A549 (cell line): ENCODE measurements at regions not wholly inside any gene's neighbourhood (a gene's known extent, or its start where the extent isn't known, plus 50 kb on each side); places are given as distances from the start of the nearest gene placed in this dataset.

Experiments
- ATAC-seq, 2 experiments: fragments of 200-7000 bp in 1 of 2; fragments of >200 bp in 1 of 2; cut with Nextera tagmentation in 1 of 2; cut with Tn5 transposase in 1 of 2; 3 replicates each; pipeline versions ENCODE4 v1.8.0 to v1.9.1; 2018 to 2020; ENCODE audit warnings: mild to moderate bottlenecking in 1 of 2, moderate library complexity in 1 of 2
- CTCF ChIA-PET: fragments of 300-600 bp; sonication (Branson Sonifier 250); formaldehyde crosslinking; extraction: SDS; loops from one replicate; lab custom pipeline; 2021; ENCODE audit warnings: antibody characterized with exemption, inconsistent platforms; lab: Yijun Ruan, JAX
- POLR2A ChIA-PET: fragments of 350-600 bp; formaldehyde crosslinking; extraction: SDS; loops from one replicate; lab custom pipeline; 2021; ENCODE audit warnings: antibody characterized with exemption, inconsistent platforms; lab: Yijun Ruan, JAX
- DNase-seq, 2 experiments: peaks; one replicate each; pipeline versions ENCODE4 v3.0.0 to v3.0.0-alpha.2; 2011 to 2016; ENCODE audit warnings: low read depth in 1 of 2, low spot score in 1 of 2
- FAIRE-seq: peaks from 2 replicates; lab custom pipeline; 2011; peaks lifted over from hg19 to GRCh38; lab: Jason Lieb, UNC
- H3K27ac ChIP-seq, 2 experiments: fragments of >200 bp; sonication (Bioruptor Twin); formaldehyde crosslinking; 3 replicates each; pipeline ENCODE4 v1.5.1; 2016 to 2017
- H3K4me1 ChIP-seq: fragments of >200 bp; sonication (Bioruptor Twin); formaldehyde crosslinking; 3 replicates; pipeline ENCODE4 v1.6.1; 2016
- H3K4me2 ChIP-seq: fragments of >200 bp; sonication (Bioruptor Twin); formaldehyde crosslinking; 3 replicates; pipeline ENCODE4 v1.6.1; 2016
- H3K4me3 ChIP-seq: fragments of >200 bp; sonication (Bioruptor Twin); formaldehyde crosslinking; 3 replicates; pipeline ENCODE4 v1.5.1; 2016
- H3K9me3 ChIP-seq: fragments of >200 bp; sonication (Bioruptor Twin); formaldehyde crosslinking; 3 replicates; pipeline ENCODE4 v1.6.1; 2016
- CHD2 ChIP-seq: fragments of 150-350 bp; IDR thresholded peaks from 2 replicates; pipeline ENCODE4 v1.6.1; 2014; ENCODE audit warnings: low read length; ENCODE audit not compliant: partially characterized antibody
- CHD4 ChIP-seq: fragments of 200-600 bp; sonication (generic); IDR thresholded peaks from 2 replicates; pipeline ENCODE4 v1.6.1; 2016; ENCODE audit warnings: antibody characterized with exemption, mild to moderate bottlenecking, borderline replicate concordance
- EHMT2 ChIP-seq: fragments of 200-600 bp; sonication (generic); IDR thresholded peaks from 2 replicates; pipeline ENCODE4 v1.6.1; 2016; ENCODE audit warnings: antibody characterized with exemption, low read depth, mild to moderate bottlenecking, moderate library complexity
- FOSB ChIP-seq: fragments of 250-450 bp; sonication (Bioruptor Pico); IDR thresholded peaks from 2 replicates; pipeline ENCODE4 v1.5.0; 2020; ENCODE audit warnings: mild to moderate bottlenecking, moderate library complexity
- FOSL2 ChIP-seq, 2 experiments: fragments of 450-650 bp in 1 of 2; fragments of >200 bp in 1 of 2; sonication (Bioruptor Twin) in 1 of 2; formaldehyde crosslinking; IDR thresholded peaks; 2 replicates each; pipeline versions ENCODE4 v1.5.0 to v1.6.1; 2016 to 2020; ENCODE audit warnings: mild to moderate bottlenecking in 1 of 2, moderate library complexity in 1 of 2
- GATA3 ChIP-seq: IDR thresholded peaks from 2 replicates; pipeline ENCODE4 v1.6.1; 2012; ENCODE audit warnings: borderline replicate concordance
- HDAC2 ChIP-seq: fragments of 200-600 bp; sonication (generic); IDR thresholded peaks from 2 replicates; pipeline ENCODE4 v1.6.1; 2016
- HOXB13 ChIP-seq: fragments of 250-450 bp; sonication (Bioruptor Pico); IDR thresholded peaks from 2 replicates; pipeline ENCODE4 v1.5.0; 2020; ENCODE audit warnings: low read depth, mild to moderate bottlenecking, moderate library complexity
- HOXB5 ChIP-seq: fragments of 250-450 bp; sonication (Bioruptor Pico); IDR thresholded peaks from 2 replicates; pipeline ENCODE4 v1.5.0; 2020; ENCODE audit warnings: mild to moderate bottlenecking, moderate library complexity
- KDM1A ChIP-seq: fragments of 200-600 bp; sonication (generic); IDR thresholded peaks from 2 replicates; pipeline ENCODE4 v1.6.1; 2016; ENCODE audit warnings: low read depth, mild to moderate bottlenecking
- KDM5A ChIP-seq: fragments of 200-600 bp; sonication (generic); IDR thresholded peaks from 2 replicates; pipeline ENCODE4 v1.6.1; 2016; ENCODE audit warnings: antibody characterized with exemption, mild to moderate bottlenecking
- MAZ ChIP-seq: fragments of 150-350 bp; IDR thresholded peaks from 2 replicates; pipeline ENCODE4 v1.6.1; 2014; ENCODE audit warnings: antibody characterized with exemption, low read depth, low read length, borderline replicate concordance
- NFE2L2 ChIP-seq: fragments of 150-350 bp; conservative IDR thresholded peaks from 2 replicates; pipeline ENCODE4 v1.6.1; 2014; ENCODE audit warnings: low read length
- NPAS2 ChIP-seq: fragments of 250-450 bp; sonication (Bioruptor Pico); IDR thresholded peaks from 2 replicates; pipeline ENCODE4 v1.8.0; 2022; ENCODE audit warnings: mild to moderate bottlenecking, moderate library complexity, borderline replicate concordance
- NR3C1 ChIP-seq: fragments of >200 bp; sonication (Bioruptor Twin); formaldehyde crosslinking; IDR thresholded peaks from 3 replicates; pipeline ENCODE4 v1.6.1; 2017
- POLR2AphosphoS2 ChIP-seq: conservative IDR thresholded peaks from 2 replicates; pipeline ENCODE4 v1.6.1; 2012; ENCODE audit warnings: low read length, improper control_type of control experiment, inconsistent platforms
- RCOR1 ChIP-seq: fragments of 150-350 bp; IDR thresholded peaks from 2 replicates; pipeline ENCODE4 v1.6.1; 2014; ENCODE audit warnings: antibody characterized with exemption, low read length, low read depth
- RNF2 ChIP-seq: fragments of 200-600 bp; sonication (generic); IDR thresholded peaks from 2 replicates; pipeline ENCODE4 v1.6.1; 2016; ENCODE audit warnings: low read depth, mild to moderate bottlenecking, antibody characterized with exemption, moderate library complexity, borderline replicate concordance
- TFCP2L1 ChIP-seq: fragments of 250-450 bp; sonication (Bioruptor Pico); IDR thresholded peaks from 2 replicates; pipeline ENCODE4 v1.5.0; 2021; ENCODE audit warnings: mild to moderate bottlenecking
- TP53 ChIP-seq: fragments of 250-450 bp; sonication (Bioruptor Pico); IDR thresholded peaks from 2 replicates; pipeline ENCODE4 v1.5.0; 2021; ENCODE audit warnings: mild to moderate bottlenecking, moderate library complexity
- ZSCAN20 ChIP-seq: fragments of 250-450 bp; sonication (Bioruptor Pico); IDR thresholded peaks from 2 replicates; pipeline ENCODE4 v1.8.0; 2022; ENCODE audit warnings: mild to moderate bottlenecking, moderate library complexity
- WGBS: methylation state at CpG from one replicate; pipeline ENCODE4 v1.1.6; 2017; ENCODE audit errors: missing lambda C conversion rate; 5-methylcytosine and 5-hydroxymethylcytosine counted together
- TF ChIP-seq, protein P1 (sequence below): fragments of >200 bp; sonication (Bioruptor Twin); formaldehyde crosslinking; IDR thresholded peaks from 3 replicates; pipeline ENCODE4 v1.6.1; 2016
- TF ChIP-seq, protein P2 (sequence below): fragments of >200 bp; sonication (Bioruptor Twin); formaldehyde crosslinking; IDR thresholded peaks from 2 replicates; pipeline ENCODE4 v1.6.1; 2016
- TF ChIP-seq, protein P3 (sequence below): IDR thresholded peaks from 2 replicates; pipeline ENCODE4 v1.6.1; 2012

DNA sequence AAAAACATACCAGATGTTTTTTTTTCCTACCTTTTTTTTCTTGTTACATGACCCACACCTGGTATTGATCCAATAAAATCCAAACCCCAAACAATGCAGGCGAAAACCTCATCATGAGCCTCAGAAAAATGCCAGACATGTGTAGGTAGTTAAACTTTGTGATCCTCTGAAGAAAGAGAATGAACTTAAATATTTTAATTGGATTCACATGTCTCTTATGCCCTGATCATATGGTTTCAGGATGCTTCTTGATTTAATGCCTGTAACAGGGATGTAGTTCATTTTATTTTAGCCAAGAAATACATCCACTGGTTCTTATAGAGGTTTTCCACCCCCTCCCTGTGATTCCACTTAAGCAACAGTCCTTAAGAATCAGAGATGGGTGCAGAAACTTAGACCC lies 451.6 kb downstream of the TYW1 start:
- H3K27ac ChIP-seq = no peak overlapping the region
- TF ChIP-seq CHD4 = no peak
- TF ChIP-seq CHD2 = no peak
- no peak for TF ChIP-seq TFCP2L1
- TF ChIP-seq HOXB5 (CRISPR knock-in tag) = no peak
- no peak for TF ChIP-seq NFE2L2
- no peak for TF ChIP-seq ZSCAN20 (CRISPR knock-in tag)
- TF ChIP-seq GATA3 = no peak
- no peak for TF ChIP-seq FOSL2 (IDR thresholded peaks at IDR 0.05)
- TF ChIP-seq FOSL2 (CRISPR knock-in tag; IDR thresholded peaks at IDR 0.05) = no peak
- TF ChIP-seq HOXB13 = no peak
- TF ChIP-seq TP53 (CRISPR knock-in tag) = no peak
- TF ChIP-seq KDM5A = no peak
- no peak for TF ChIP-seq RNF2
- no peak for TF ChIP-seq NPAS2 (CRISPR knock-in tag)
- no peak for TF ChIP-seq FOSB (CRISPR knock-in tag)
- no peak for TF ChIP-seq MAZ
- TF ChIP-seq, protein P1, sequence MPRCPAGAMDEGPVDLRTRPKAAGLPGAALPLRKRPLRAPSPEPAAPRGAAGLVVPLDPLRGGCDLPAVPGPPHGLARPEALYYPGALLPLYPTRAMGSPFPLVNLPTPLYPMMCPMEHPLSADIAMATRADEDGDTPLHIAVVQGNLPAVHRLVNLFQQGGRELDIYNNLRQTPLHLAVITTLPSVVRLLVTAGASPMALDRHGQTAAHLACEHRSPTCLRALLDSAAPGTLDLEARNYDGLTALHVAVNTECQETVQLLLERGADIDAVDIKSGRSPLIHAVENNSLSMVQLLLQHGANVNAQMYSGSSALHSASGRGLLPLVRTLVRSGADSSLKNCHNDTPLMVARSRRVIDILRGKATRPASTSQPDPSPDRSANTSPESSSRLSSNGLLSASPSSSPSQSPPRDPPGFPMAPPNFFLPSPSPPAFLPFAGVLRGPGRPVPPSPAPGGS = no peak
- TF ChIP-seq, protein P2, sequence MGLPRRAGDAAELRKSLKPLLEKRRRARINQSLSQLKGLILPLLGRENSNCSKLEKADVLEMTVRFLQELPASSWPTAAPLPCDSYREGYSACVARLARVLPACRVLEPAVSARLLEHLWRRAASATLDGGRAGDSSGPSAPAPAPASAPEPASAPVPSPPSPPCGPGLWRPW = no peak
- no peak for TF ChIP-seq EHMT2
- TF ChIP-seq, all 56 proteins: peak for 0
- DNase-seq (no peak), ATAC-seq (no peak), FAIRE-seq (no peak)
- Histone ChIP-seq H3K9me3 (no peaks in the 10 kb centered on the region; the same call in 2 of the 3 replicates), H3K4me2 (no peak overlapping the region), H3K4me3 (no peak overlapping the region), H3K4me1 (no peaks in the 10 kb centered on the region)
- ChIA-PET POLR2A (no interaction called here), CTCF (no interaction called here)
- 6% methylated on average over 1 of the region's 1 CpG for WGBS

DNA sequence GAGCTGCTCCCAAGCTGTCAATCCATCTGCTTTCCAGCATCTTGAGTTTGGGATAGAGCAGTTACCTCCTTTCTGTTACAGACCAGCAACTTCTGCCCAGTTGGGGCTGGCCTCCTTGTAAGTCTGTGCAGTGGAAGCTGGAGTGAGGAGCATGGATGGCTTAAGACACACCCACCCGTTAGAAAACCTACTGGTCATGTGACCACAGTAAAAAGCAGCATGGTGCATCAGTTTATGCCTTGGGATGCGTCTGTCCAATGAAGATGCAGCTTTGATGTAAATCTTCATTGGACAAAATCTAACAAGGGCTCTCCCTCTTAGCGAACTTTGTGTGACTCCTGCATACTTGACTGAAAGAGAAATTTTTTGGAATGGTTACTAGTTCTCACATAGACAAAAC lies 453.5 kb downstream of the TYW1 start:
- POLR2A ChIA-PET = no interaction called here
- Histone ChIP-seq H3K4me3 (no peak overlapping the region), H3K27ac (no peak overlapping the region), H3K9me3 (no peaks in the 10 kb centered on the region; the same call in 2 of the 3 replicates), H3K4me1 (no peaks in the 10 kb centered on the region), H3K4me2 (no peak overlapping the region)
- CTCF ChIA-PET = no interaction called here
- 15% methylated on average over 3 of the region's 3 CpGs for WGBS
- ATAC-seq (no peak), FAIRE-seq (no peak), DNase-seq (no peak)
- TF ChIP-seq CHD2 = no peak
- TF ChIP-seq MAZ = no peak
- no peak for TF ChIP-seq POLR2AphosphoS2
- no peak for TF ChIP-seq HDAC2
- no peak for TF ChIP-seq KDM5A
- TF ChIP-seq NR3C1 = no peak
- no peak for TF ChIP-seq KDM1A
- no peak for TF ChIP-seq HOXB13

DNA sequence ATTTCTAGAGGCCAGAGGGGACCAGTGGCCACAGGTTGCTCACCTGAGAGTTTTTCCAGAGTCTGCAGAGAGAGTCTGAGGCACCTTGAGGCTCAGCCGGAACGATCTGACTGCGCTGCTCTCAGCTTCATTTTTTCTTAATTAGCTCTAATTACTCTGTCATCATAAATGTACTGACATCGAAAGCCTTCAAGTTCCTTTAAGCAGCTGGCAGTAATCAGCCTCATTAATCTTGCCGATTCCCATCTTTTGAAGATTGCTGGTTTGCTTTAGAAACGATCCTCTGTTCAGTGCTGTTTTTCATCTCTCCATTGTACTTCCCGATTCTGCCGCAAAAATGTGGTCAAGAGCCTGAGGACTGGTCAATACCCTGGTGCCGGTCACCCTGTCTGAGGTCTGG lies 454.7 kb downstream of the TYW1 start:
- TF ChIP-seq, protein P3, sequence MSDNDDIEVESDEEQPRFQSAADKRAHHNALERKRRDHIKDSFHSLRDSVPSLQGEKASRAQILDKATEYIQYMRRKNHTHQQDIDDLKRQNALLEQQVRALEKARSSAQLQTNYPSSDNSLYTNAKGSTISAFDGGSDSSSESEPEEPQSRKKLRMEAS = no peak
- TF ChIP-seq RCOR1 = no peak
- TF ChIP-seq, all 56 proteins: peak for 0
- DNase-seq (no peak), ATAC-seq (no peak), FAIRE-seq (no peak)
- H3K4me2 ChIP-seq = no peak overlapping the region
- ChIA-PET CTCF (interaction anchor here (0.9 kb wide), 1 partner anchor 9 kb away, joined by 3 read pairs; no protein-coding TSS in a partner anchor), POLR2A (no interaction called here)
- no peaks in the 10 kb centered on the region for H3K4me1 ChIP-seq
- no peaks in the 10 kb centered on the region for H3K9me3 ChIP-seq
- no peak overlapping the region for H3K27ac ChIP-seq
- H3K4me3 ChIP-seq = no peak overlapping the region
- 58% methylated on average over 9 of the region's 9 CpGs for WGBS
